RWPE1 (cell line): ENCODE measurements at regions not wholly inside any gene's neighbourhood (a gene's known extent, or its start where the extent isn't known, plus 50 kb on each side); places are given as distances from the start of the nearest gene placed in this dataset.

Experiments
- CTCF ChIA-PET: fragments of 350-600 bp; sonication (Branson Sonifier 250); formaldehyde crosslinking; extraction: SDS; loops from one replicate; lab custom pipeline; 2021; lab: Yijun Ruan, JAX
- POLR2A ChIA-PET: fragments of 400-600 bp; formaldehyde crosslinking; extraction: SDS; loops from one replicate; lab custom pipeline; 2020; ENCODE audit warnings: antibody characterized with exemption; ENCODE audit not compliant: low non-redundant PET; lab: Yijun Ruan, JAX
- DNase-seq: peaks from one replicate; pipeline ENCODE4 v3.0.0; 2012; ENCODE audit warnings: low spot score
- H3K27ac ChIP-seq: fragments of 450-650 bp; 2 replicates; pipeline ENCODE4 v1.5.1; 2017
- TF ChIP-seq, protein P1 (sequence below): fragments of 450-650 bp; conservative IDR thresholded peaks from 2 replicates; pipeline ENCODE4 v1.5.1; 2017; ENCODE audit warnings: low read depth, mild to moderate bottlenecking

DNA sequence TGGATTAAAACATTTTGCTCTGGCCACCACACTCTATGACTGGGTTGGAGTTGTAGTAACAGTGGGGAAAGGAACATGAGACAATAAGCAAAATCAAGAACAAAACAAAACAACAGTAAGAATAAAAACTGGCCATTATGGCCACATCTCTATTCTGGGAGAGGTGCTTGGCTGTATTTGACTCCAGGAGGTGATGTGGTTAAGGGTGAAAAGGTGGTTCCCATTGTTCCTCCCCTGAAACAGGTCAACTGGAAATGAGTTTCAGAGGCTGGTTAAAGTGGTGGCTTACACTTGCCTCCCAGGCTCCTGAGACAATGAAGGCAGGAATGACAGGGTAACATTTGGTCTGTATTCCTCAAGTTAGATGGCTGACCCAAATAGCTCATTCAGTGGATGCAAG, 67.3 kb upstream of the FANCL start:
- no peak overlapping the region for H3K27ac ChIP-seq
- ChIA-PET POLR2A (no interaction called here), CTCF (interaction anchor here (0.7 kb wide), 1 partner anchor 15 kb away, joined by 3 read pairs; no protein-coding TSS in a partner anchor)
- DNase-seq, result no peak
- TF ChIP-seq, protein P1, sequence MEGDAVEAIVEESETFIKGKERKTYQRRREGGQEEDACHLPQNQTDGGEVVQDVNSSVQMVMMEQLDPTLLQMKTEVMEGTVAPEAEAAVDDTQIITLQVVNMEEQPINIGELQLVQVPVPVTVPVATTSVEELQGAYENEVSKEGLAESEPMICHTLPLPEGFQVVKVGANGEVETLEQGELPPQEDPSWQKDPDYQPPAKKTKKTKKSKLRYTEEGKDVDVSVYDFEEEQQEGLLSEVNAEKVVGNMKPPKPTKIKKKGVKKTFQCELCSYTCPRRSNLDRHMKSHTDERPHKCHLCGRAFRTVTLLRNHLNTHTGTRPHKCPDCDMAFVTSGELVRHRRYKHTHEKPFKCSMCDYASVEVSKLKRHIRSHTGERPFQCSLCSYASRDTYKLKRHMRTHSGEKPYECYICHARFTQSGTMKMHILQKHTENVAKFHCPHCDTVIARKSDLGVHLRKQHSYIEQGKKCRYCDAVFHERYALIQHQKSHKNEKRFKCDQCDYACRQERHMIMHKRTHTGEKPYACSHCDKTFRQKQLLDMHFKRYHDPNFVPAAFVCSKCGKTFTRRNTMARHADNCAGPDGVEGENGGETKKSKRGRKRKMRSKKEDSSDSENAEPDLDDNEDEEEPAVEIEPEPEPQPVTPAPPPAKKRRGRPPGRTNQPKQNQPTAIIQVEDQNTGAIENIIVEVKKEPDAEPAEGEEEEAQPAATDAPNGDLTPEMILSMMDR, result no peak

DNA sequence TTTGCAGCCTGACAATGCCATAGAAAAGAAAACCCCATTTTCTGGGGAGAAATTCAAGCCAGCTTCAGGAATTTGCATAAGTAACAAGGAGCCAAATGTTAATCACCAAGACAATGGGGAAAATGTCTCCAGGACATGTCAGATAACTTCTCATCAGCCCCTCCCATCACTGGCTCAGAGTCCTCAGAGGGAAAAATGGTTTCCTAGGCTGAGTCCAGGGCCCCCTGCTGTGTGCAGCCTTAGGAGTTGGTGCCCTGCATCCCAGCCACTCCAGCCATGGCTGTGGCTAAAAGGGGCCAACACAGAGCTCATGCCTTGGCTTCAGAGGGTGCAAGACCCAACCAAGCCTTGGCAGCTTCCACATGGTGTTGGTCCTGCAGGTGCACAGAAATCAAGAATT, 63.7 kb upstream of the FANCL start:
- POLR2A ChIA-PET, result no interaction called here
- no peak overlapping the region for H3K27ac ChIP-seq
- TF ChIP-seq, protein P1, result no peak
- CTCF ChIA-PET, result no interaction called here
- DNase-seq, result no peak

DNA sequence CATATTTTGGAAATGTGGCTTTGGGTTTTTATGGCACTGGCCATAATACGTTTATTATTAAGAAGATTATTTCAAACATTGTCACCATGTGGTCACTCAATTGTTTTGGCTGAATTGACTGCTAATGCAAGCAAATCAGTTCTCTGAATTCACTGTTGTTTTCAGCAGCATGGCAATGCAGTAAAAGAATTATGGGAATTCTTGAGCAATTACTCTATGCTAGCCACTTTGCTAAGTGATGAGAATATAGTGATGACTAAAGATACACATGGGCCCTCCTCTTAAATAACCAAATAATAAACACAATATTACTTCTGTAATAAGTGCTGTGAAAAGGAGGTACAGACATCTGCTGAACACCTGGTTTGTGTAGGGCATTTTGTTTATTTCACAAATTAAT, 58.0 kb upstream of the FANCL start:
- DNase-seq, result no peak
- POLR2A ChIA-PET, result no interaction called here
- no peak overlapping the region for H3K27ac ChIP-seq
- TF ChIP-seq, protein P1, result no peak
- CTCF ChIA-PET, result no interaction called here

DNA sequence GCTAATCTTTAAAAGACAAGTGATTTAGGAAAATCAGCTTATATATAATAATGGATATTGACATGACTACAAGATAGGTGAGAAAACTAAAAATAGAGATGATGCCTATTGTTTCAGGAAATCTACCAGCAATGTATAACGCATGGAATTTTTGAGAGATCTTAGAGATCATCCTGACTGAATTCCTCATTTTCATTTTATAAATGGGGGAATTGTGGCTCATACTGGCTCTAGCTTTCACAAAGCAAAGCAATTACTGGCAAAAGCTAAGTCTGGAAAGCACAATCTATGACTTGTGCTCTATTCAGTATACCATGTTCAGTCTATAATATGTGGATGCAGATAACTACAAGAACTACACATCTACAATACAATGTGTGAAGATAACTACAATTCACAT, 51.9 kb upstream of the FANCL start:
- H3K27ac ChIP-seq, result no peak overlapping the region
- ChIA-PET POLR2A (no interaction called here), CTCF (interaction anchor here (0.6 kb wide), 1 partner anchor 18 kb away, joined by 5 read pairs; no protein-coding TSS in a partner anchor)
- TF ChIP-seq, protein P1, result no peak
- DNase-seq, result no peak

DNA sequence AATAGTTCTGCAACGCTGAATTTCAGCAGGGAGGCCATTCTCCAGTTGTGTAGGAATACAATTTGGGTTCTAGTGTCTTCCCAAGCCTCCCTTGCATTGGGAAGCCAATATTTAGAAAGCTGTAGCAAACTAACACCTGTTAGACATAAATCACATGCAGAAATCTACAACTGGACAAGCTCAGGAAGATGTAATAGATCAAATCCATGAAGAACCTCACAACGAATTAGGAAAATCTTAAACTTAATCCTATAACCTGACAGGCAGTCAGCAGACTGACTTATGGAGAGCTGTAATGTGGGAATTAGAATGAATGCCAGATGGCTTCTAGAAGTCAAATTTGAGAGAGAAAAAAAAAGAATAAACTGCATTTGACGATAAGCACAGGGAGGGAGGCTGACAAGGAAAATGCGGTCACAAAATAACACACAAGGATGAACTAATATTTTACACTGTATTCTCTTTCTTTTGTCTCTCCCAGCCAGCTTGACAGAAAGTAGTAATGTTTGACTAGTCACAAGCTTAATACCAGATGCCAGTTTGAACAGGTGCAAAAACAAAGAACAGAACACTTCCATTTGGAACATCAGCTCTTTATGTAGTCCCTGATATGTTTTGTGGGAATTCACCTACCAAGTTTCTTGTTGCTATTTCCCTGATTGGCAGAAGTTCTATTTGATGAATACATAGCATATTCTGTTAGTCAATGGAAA, 50.8 kb upstream of the FANCL start:
- TF ChIP-seq, protein P1, result no peak
- CTCF ChIA-PET, result no interaction called here
- H3K27ac ChIP-seq, result no peak overlapping the region
- POLR2A ChIA-PET, result no interaction called here
- DNase-seq, result no peak
